Liver (tissue), 8 donors: ENCODE measurements at regions not wholly inside any gene's neighbourhood (a gene's known extent, or its start where the extent isn't known, plus 50 kb on each side); places are given as distances from the start of the nearest gene placed in this dataset.

Experiments used
- DNase-seq: peaks from one replicate; pipeline ENCODE4 v3.0.0-alpha.2; 2017; ENCODE audit warnings: low spot score
- H3K27ac ChIP-seq, 2 donors: one replicate each; pipeline ENCODE4 v1.7.0; 2013; ENCODE audit warnings: inconsistent platforms in 2 of 2, low read length in 2 of 2, control low read depth in 1 of 2, low read depth in 1 of 2, mild to moderate bottlenecking in 1 of 2
- H3K27me3 ChIP-seq, 4 donors: one replicate each; pipeline versions ENCODE4 v1.6.1 to v1.7.0; 2013; ENCODE audit warnings: low read length in 3 of 4, inconsistent platforms in 1 of 4, mild to moderate bottlenecking in 1 of 4, moderate library complexity in 1 of 4; ENCODE audit not compliant: control insufficient read depth in 4 of 4, insufficient read depth in 4 of 4
- H3K36me3 ChIP-seq, 4 donors: one replicate each; pipeline versions ENCODE4 v1.6.1 to v1.7.0; 2013; ENCODE audit warnings: low read length in 3 of 4, mild to moderate bottlenecking in 3 of 4, low read depth in 1 of 4, moderate library complexity in 1 of 4; ENCODE audit not compliant: control insufficient read depth in 4 of 4, insufficient read depth in 3 of 4
- H3K4me1 ChIP-seq, 4 donors: one replicate each; pipeline versions ENCODE4 v1.6.1 to v1.7.0; 2013; ENCODE audit warnings: low read length in 3 of 4, mild to moderate bottlenecking in 3 of 4, moderate library complexity in 1 of 4; ENCODE audit not compliant: control insufficient read depth in 4 of 4, insufficient read depth in 4 of 4
- H3K4me3 ChIP-seq, 3 donors: one replicate each; pipeline versions ENCODE4 v1.6.1 to v1.7.0; 2013; ENCODE audit warnings: low read length in 3 of 3, control low read depth in 1 of 3, low read depth in 1 of 3, mild to moderate bottlenecking in 1 of 3
- H3K9ac ChIP-seq, 2 donors: one replicate each; pipeline ENCODE4 v1.7.0; 2013; ENCODE audit warnings: low read length in 2 of 2, mild to moderate bottlenecking in 2 of 2, moderate library complexity in 2 of 2, control low read depth in 1 of 2, low read depth in 1 of 2
- H3K9me3 ChIP-seq, 4 donors: one replicate each; pipeline versions ENCODE4 v1.6.1 to v1.7.0; 2013; ENCODE audit warnings: low read length in 3 of 4; ENCODE audit not compliant: control insufficient read depth in 4 of 4
- EGR1 ChIP-seq, 2 donors: IDR thresholded peaks; 2 replicates each; pipeline ENCODE4 v1.6.1; 2016 to 2018; ENCODE audit warnings: antibody characterized with exemption in 2 of 2, low read depth in 2 of 2
- FOXA1 ChIP-seq: IDR thresholded peaks from 2 replicates; pipeline ENCODE4 v1.6.1; 2016; ENCODE audit warnings: antibody characterized with exemption
- FOXA2 ChIP-seq: IDR thresholded peaks from 2 replicates; pipeline ENCODE4 v1.6.1; 2016; ENCODE audit warnings: antibody characterized with exemption
- GABPA ChIP-seq, 2 donors: IDR thresholded peaks in 1 of 2; conservative IDR thresholded peaks in 1 of 2; 2 replicates each; pipeline ENCODE4 v1.6.1; 2016; ENCODE audit warnings: antibody characterized with exemption in 2 of 2, mild to moderate bottlenecking in 1 of 2, moderate library complexity in 1 of 2
- HNF4A ChIP-seq, 2 donors: conservative IDR thresholded peaks; 2 replicates each; pipeline ENCODE4 v1.6.1; 2016; ENCODE audit warnings: antibody characterized with exemption in 2 of 2, mild to moderate bottlenecking in 2 of 2
- HNF4G ChIP-seq: IDR thresholded peaks from 2 replicates; pipeline ENCODE4 v1.6.1; 2016; ENCODE audit warnings: antibody characterized with exemption
- JUND ChIP-seq, 2 donors: IDR thresholded peaks; 2 replicates each; pipeline ENCODE4 v1.6.1; 2016; ENCODE audit warnings: antibody characterized with exemption in 2 of 2
- NR2F2 ChIP-seq: IDR thresholded peaks from 2 replicates; pipeline ENCODE4 v1.6.1; 2016; ENCODE audit warnings: antibody characterized with exemption
- RAD21 ChIP-seq, 2 donors: IDR thresholded peaks; 2 replicates each; pipeline ENCODE4 v1.6.1; 2016; ENCODE audit warnings: antibody characterized with exemption in 2 of 2, mild to moderate bottlenecking in 2 of 2
- RXRA ChIP-seq, 2 donors: IDR thresholded peaks; 2 replicates each; pipeline ENCODE4 v1.6.1; 2017 to 2018; ENCODE audit warnings: antibody characterized with exemption in 2 of 2, mild to moderate bottlenecking in 1 of 2
- SP1 ChIP-seq: IDR thresholded peaks from 2 replicates; pipeline ENCODE4 v1.6.1; 2018; ENCODE audit warnings: antibody characterized with exemption, mild to moderate bottlenecking
- TAF1 ChIP-seq: conservative IDR thresholded peaks from 2 replicates; pipeline ENCODE4 v1.6.1; 2016; ENCODE audit warnings: antibody characterized with exemption, mild to moderate bottlenecking
- YY1 ChIP-seq: IDR thresholded peaks from 2 replicates; pipeline ENCODE4 v1.6.1; 2016; ENCODE audit warnings: antibody characterized with exemption, mild to moderate bottlenecking
- WGBS: extraction: QIAGEN DNeasy Blood & Tissue Kit; methylation state at CpG from one replicate; pipeline ENCODE4 v1.1.7; 2013; 5-methylcytosine and 5-hydroxymethylcytosine counted together
- TF ChIP-seq, protein P1 (sequence below): IDR thresholded peaks from 2 replicates; pipeline ENCODE4 v1.6.1; 2016; ENCODE audit warnings: antibody characterized with exemption
- TF ChIP-seq, protein P2 (sequence below): IDR thresholded peaks from 2 replicates; pipeline ENCODE4 v1.6.1; 2016; ENCODE audit warnings: antibody characterized with exemption, mild to moderate bottlenecking
- TF ChIP-seq, protein P3 (sequence below): fragments of 150-350 bp; IDR thresholded peaks from 2 replicates; pipeline ENCODE4 v1.5.1; 2017; ENCODE audit warnings: improper control_type of control experiment, low read depth, low read length; ENCODE audit not compliant: missing input control
- donor health status: healthy.
- donor health status: healthy.
- donor health status: healthy.
- donor health status: healthy.
- donor health status: healthy.

DNA sequence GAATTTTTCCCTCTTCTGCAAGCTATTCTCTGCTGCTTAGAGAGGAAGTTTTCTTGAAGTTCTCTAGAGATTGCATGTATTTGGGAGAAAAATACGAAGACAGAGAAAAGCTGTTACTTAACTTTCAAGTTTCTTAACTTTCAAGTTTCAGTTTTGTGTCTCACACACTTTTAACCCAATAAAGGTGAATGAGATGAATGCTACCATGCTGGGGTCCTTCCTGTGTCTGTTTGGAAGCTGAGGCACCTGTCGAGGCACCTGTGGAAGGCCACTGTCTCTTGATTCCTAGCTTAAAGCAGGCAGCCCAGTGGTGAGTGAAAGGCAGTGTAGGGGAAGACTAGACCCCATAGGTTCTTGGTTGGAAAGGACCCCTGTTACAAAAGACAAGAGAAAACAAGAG is 372.8 kb upstream of the JARID2 start:
- no peak for DNase-seq
- H3K9me3 ChIP-seq, result no peaks in the 10 kb centered on the region
- no peaks in the 10 kb centered on the region for H3K4me1 ChIP-seq
- no peaks in the 10 kb centered on the region for H3K36me3 ChIP-seq
- TF ChIP-seq FOXA1, result no peak
- TF ChIP-seq, protein P1, sequence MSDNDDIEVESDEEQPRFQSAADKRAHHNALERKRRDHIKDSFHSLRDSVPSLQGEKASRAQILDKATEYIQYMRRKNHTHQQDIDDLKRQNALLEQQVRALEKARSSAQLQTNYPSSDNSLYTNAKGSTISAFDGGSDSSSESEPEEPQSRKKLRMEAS, result no peak
- no peak for TF ChIP-seq TAF1
- TF ChIP-seq SP1, result no peak
- TF ChIP-seq GABPA (IDR thresholded peaks at IDR 0.05 in 1 of 2, conservative IDR thresholded peaks at IDR 0.05 in 1 of 2), result no peak
- TF ChIP-seq NR2F2, result no peak
- no peak for TF ChIP-seq HNF4A (conservative IDR thresholded peaks at IDR 0.05)
- no peak for TF ChIP-seq RXRA (IDR thresholded peaks at IDR 0.05)
- TF ChIP-seq JUND (IDR thresholded peaks at IDR 0.05), result no peak
- TF ChIP-seq EGR1 (IDR thresholded peaks at IDR 0.05; ENCODE audit: low read depth in 2 of 2), result no peak
- TF ChIP-seq YY1, result no peak
- TF ChIP-seq, protein P2, sequence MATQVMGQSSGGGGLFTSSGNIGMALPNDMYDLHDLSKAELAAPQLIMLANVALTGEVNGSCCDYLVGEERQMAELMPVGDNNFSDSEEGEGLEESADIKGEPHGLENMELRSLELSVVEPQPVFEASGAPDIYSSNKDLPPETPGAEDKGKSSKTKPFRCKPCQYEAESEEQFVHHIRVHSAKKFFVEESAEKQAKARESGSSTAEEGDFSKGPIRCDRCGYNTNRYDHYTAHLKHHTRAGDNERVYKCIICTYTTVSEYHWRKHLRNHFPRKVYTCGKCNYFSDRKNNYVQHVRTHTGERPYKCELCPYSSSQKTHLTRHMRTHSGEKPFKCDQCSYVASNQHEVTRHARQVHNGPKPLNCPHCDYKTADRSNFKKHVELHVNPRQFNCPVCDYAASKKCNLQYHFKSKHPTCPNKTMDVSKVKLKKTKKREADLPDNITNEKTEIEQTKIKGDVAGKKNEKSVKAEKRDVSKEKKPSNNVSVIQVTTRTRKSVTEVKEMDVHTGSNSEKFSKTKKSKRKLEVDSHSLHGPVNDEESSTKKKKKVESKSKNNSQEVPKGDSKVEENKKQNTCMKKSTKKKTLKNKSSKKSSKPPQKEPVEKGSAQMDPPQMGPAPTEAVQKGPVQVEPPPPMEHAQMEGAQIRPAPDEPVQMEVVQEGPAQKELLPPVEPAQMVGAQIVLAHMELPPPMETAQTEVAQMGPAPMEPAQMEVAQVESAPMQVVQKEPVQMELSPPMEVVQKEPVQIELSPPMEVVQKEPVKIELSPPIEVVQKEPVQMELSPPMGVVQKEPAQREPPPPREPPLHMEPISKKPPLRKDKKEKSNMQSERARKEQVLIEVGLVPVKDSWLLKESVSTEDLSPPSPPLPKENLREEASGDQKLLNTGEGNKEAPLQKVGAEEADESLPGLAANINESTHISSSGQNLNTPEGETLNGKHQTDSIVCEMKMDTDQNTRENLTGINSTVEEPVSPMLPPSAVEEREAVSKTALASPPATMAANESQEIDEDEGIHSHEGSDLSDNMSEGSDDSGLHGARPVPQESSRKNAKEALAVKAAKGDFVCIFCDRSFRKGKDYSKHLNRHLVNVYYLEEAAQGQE, result no peak
- TF ChIP-seq, protein P3, sequence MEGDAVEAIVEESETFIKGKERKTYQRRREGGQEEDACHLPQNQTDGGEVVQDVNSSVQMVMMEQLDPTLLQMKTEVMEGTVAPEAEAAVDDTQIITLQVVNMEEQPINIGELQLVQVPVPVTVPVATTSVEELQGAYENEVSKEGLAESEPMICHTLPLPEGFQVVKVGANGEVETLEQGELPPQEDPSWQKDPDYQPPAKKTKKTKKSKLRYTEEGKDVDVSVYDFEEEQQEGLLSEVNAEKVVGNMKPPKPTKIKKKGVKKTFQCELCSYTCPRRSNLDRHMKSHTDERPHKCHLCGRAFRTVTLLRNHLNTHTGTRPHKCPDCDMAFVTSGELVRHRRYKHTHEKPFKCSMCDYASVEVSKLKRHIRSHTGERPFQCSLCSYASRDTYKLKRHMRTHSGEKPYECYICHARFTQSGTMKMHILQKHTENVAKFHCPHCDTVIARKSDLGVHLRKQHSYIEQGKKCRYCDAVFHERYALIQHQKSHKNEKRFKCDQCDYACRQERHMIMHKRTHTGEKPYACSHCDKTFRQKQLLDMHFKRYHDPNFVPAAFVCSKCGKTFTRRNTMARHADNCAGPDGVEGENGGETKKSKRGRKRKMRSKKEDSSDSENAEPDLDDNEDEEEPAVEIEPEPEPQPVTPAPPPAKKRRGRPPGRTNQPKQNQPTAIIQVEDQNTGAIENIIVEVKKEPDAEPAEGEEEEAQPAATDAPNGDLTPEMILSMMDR, result no peak
- no peak for TF ChIP-seq FOXA2
- no peak for TF ChIP-seq RAD21 (IDR thresholded peaks at IDR 0.05)
- WGBS, result 87% methylated on average over 2 of the region's 2 CpGs
- no peak overlapping the region for H3K9ac ChIP-seq
- no peak overlapping the region for H3K4me3 ChIP-seq
- H3K27me3 ChIP-seq, result no peaks in the 10 kb centered on the region
- no peak overlapping the region for H3K27ac ChIP-seq

DNA sequence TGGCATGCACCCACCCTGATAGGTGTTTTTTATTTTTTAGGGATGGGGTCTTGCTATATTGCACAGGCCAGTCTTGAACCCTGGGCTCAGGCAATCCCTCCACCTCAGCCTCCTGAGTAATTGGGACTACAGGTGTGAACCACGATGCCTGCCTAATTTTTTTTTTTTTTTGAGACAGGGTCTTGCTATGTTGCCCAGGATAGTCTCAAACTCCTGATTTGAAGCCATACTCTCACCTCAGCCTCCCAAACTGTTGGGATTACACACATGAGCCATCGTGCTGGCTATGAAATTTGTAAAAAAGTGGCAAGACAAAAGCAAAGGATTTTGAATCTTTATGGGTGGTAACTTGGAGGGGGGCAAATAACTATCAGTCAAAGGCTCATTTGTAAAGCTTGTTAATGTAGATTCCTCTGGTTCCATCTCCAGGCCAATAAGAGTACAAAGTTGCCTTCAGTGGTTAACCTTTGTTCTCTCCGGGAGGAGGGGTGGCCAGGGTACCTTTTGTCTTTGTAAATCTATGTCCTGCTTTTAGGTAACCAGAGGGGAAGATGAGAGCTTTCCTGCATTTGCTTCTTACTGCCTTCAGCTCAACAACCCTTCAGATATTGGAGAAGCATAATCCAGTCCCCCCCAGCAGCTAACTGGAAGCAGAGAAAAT is 372.0 kb upstream of the JARID2 start:
- Histone ChIP-seq H3K36me3 (no peaks in the 10 kb centered on the region), H3K4me3 (no peak overlapping the region), H3K9ac (no peak overlapping the region), H3K9me3 (no peaks in the 10 kb centered on the region), H3K27me3 (no peaks in the 10 kb centered on the region), H3K4me1 (no peaks in the 10 kb centered on the region), H3K27ac (no peak overlapping the region)
- TF ChIP-seq HNF4A (conservative IDR thresholded peaks at IDR 0.05), result peak; percentile 4 to 45
- no peak for TF ChIP-seq HNF4G
- TF ChIP-seq RAD21 (IDR thresholded peaks at IDR 0.05), result peak in 1 of 2 donors; percentile 26
- 74% methylated on average over 3 of the region's 3 CpGs for WGBS
- DNase-seq, result no peak
